Fibroblast of lung (primary cell): ENCODE measurements at regions not wholly inside any gene's neighbourhood (a gene's known extent, or its start where the extent isn't known, plus 50 kb on each side); places are given as distances from the start of the nearest gene placed in this dataset.
"Not testable (repeated sequence)": the region's sequence is repeated elsewhere in the genome, so short reads cannot be mapped to it uniquely, and the experiment has no call there.

Source experiments
- EZH2 ChIP-seq: IDR thresholded peaks from 2 replicates; pipeline ENCODE4 v1.5.1; 2012; ENCODE audit warnings: low read length, control low read depth, mild to moderate bottlenecking; ENCODE audit errors: missing control alignments
- TF ChIP-seq, protein P1 (sequence below), 2 donors: IDR thresholded peaks in 1 of 2; conservative IDR thresholded peaks in 1 of 2; 1 replicate in 1 of 2; 2 replicates in 1 of 2; pipeline ENCODE4 v1.5.1; 2011 to 2012; ENCODE audit warnings: low read length in 2 of 2, control low read depth in 1 of 2, inconsistent platforms in 1 of 2, low read depth in 1 of 2, mild to moderate bottlenecking in 1 of 2

DNA sequence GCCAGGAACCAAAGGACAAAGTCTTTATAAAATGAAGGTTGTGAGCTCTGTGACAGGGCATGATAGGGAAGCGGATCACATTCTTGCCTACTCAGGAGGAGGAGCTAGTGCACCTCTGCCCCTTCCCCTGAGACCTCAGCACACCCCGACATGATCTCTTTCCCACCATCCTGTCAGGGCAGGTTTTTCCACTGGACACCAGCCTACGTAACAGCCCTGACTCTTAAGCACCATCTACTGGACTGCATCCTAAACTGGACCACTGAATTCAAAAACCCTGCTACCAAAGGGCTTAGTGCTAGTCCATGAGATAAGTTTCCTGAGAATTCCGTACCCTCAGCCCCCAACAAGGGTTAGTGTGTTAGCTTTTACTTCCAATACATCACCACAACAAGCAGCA is 166.4 kb downstream of the FAM72C start:
- TF ChIP-seq, protein P1, sequence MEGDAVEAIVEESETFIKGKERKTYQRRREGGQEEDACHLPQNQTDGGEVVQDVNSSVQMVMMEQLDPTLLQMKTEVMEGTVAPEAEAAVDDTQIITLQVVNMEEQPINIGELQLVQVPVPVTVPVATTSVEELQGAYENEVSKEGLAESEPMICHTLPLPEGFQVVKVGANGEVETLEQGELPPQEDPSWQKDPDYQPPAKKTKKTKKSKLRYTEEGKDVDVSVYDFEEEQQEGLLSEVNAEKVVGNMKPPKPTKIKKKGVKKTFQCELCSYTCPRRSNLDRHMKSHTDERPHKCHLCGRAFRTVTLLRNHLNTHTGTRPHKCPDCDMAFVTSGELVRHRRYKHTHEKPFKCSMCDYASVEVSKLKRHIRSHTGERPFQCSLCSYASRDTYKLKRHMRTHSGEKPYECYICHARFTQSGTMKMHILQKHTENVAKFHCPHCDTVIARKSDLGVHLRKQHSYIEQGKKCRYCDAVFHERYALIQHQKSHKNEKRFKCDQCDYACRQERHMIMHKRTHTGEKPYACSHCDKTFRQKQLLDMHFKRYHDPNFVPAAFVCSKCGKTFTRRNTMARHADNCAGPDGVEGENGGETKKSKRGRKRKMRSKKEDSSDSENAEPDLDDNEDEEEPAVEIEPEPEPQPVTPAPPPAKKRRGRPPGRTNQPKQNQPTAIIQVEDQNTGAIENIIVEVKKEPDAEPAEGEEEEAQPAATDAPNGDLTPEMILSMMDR (conservative IDR thresholded peaks at IDR 0.05 in 1 of 2, IDR thresholded peaks at IDR 0.05 in 1 of 2; ENCODE audit: low read depth in 1 of 2, low read length in 2 of 2): not testable (repeated sequence)
- TF ChIP-seq EZH2: not testable (repeated sequence)
